GM12873 (cell line): ENCODE measurements at regions not wholly inside any gene's neighbourhood (a gene's known extent, or its start where the extent isn't known, plus 50 kb on each side); places are given as distances from the start of the nearest gene placed in this dataset.

Experiments
- CTCF ChIP-seq: IDR thresholded peaks from 2 replicates; pipeline ENCODE4 v1.5.1; 2012; ENCODE audit warnings: low read depth, mild to moderate bottlenecking, moderate library complexity, low read length, control low read depth; ENCODE audit not compliant: insufficient read depth; ENCODE audit errors: missing control alignments

GRCh38 chr1:185645162-185645640 lies 89.0 kb upstream of the HMCN1 start:
- TF ChIP-seq CTCF, result no peak

- TF ChIP-seq CTCF, result no peak
These were observed 89.7 kb upstream of the HMCN1 start for GRCh38 chr1:185644531-185644930.

- TF ChIP-seq CTCF, result no peak
These were observed 97.3 kb upstream of the HMCN1 start for GRCh38 chr1:185636848-185637247.

- no peak for TF ChIP-seq CTCF
These were observed 99.5 kb upstream of the HMCN1 start for GRCh38 chr1:185634704-185635103.

GRCh38 chr1:185632659-185633423 lies 101.3 kb upstream of the HMCN1 start:
- no peak for TF ChIP-seq CTCF

GRCh38 chr1:185631843-185632242 lies 102.3 kb upstream of the HMCN1 start:
- TF ChIP-seq CTCF, result no peak

- no peak for TF ChIP-seq CTCF
These were observed 106.3 kb upstream of the HMCN1 start for GRCh38 chr1:185627761-185628501.
